GM21381 (cell line): ENCODE measurements at regions not wholly inside any gene's neighbourhood (a gene's known extent, or its start where the extent isn't known, plus 50 kb on each side); places are given as distances from the start of the nearest gene placed in this dataset.
"Not testable (repeated sequence)": the region's sequence is repeated elsewhere in the genome, so short reads cannot be mapped to it uniquely, and the experiment has no call there.

Experiments
- ATAC-seq: cut with Tn5 transposase; IDR thresholded peaks from one replicate; pipeline ENCODE4 v1.9.1; 2021; ENCODE audit warnings: mild to moderate bottlenecking, moderate library complexity; ENCODE audit not compliant: unreplicated experiment

DNA sequence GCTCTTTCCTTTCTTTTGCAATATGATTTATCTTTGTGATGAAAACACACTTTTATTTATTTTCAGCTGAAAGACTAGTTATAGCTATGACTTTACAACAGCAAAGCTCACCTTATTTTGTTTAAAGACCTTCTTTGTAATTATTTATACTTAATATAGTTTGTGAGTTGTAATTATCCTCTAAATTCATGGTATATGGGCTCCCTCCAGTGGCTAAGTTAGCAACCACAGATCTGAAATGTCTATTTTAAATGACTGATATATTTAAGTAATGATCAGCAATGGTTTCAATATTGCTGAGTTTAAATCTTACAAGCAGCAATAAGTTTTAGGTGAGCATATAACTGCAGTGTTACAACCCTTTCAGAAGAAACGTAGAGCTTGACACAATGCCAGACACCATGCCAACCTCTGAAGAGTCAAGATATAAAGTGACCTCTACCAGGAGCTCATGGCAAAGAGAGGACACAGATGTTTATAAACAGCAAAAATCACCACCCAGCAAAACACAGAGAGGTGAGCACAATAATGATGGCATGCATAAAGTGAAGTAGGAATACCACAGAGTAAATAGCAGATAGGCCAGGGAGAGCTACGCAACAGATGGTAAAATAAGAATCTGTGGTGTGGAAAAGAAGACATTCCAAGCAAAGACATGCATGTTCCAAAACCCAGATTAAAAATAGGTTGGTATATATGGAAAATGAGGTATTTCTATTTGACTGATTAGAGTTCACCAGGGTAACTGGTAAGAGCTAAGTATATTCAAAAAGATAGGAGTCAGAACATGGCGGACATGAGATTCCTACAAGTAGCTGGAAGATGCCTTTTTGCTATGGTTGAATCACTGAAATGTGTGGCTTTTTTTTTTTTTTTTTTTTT is 143.7 kb upstream of the ZNF385D start:
- no peak for ATAC-seq

DNA sequence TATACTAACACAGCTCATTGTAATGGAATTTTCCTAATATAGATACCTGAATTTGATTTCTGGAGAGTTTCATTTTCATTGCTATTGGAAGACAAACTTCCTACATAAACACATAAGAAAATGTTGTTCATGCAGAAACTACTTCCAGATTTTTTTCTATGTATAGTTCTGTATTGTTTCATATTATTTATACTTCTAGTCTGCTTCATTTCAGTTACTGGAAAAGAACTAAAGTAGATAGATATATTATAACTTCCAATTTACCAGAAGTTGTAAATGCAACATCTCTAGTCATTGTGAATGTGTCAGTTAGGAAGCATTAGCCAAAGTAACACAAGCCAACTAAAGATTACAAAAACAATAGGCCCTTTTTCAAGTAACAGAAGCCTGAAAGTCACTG is 147.3 kb upstream of the ZNF385D start:
- no peak for ATAC-seq

DNA sequence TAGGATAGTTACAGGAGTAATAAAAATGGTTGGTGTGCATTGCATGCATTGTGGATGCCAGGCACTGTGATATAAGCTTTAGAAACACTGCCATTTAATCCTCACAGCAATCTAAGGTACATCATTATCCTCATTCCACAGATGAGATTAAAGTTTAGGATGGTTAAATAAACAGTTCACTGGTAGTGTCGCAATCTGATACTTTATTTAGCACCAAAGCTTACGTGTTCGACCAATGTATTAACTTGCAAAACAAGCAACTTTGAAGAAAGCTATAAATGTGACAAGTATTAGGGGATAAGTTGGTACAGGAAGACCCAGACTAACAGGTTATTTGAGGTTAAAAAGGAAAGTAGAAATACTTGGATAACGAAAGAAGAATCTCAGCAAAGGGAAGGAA is 150.5 kb upstream of the ZNF385D start:
- ATAC-seq, result no peak

DNA sequence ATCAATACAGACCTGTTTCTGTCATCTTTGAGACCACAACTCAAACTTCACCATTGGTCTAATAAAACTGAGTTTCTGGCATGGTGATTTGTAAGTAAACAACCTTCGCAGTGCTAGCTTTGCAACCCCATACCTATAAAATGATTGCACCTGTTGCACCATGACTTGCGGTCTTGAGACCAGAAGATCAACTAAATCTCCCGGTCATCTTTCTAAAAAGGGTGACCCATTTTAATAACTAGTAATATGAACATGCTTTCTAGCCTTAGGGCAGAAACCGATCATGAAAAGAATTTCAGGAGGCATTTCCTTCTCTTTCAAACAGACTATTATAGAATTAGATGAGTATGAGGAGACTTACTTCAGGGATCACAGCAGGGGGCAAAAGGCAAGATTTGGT is 151.9 kb upstream of the ZNF385D start:
- ATAC-seq, result no peak

DNA sequence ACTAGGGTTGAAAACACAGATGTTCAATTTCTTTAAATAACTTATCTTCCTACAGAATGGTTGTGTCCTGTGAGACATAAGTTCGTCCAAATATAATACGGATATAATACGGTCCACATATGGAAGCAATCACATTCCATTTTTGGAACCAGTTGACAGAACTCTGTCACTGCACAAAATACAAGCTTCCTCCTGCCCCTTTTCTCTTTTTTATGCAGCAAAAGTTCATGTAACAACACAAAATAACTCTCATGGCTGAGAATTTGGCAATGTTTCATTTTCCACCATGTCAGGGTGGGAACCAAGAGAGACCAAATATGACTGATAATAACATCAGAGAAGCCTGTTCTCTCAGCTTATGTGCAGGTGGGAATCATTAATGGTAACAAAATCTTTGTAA is 158.1 kb upstream of the ZNF385D start:
- no peak for ATAC-seq

DNA sequence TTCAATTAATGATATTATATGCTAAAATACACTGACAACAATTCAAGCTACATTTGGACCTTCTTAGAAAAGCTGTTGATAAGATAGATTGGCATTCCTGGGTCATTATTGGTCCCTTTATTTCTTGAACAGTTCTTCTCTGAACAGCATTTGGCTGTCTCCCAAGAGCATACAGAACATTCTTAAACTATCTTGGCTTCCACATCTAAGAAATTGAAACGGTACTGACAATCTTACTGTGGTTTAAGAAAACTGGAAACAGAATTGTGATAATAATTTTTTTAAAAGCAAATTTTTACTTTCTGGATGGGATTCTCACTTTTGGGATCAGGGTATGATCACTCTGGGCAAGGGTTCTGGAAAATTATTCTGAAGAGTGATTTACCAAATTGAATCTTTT is 161.7 kb upstream of the ZNF385D start:
- no peak for ATAC-seq

DNA sequence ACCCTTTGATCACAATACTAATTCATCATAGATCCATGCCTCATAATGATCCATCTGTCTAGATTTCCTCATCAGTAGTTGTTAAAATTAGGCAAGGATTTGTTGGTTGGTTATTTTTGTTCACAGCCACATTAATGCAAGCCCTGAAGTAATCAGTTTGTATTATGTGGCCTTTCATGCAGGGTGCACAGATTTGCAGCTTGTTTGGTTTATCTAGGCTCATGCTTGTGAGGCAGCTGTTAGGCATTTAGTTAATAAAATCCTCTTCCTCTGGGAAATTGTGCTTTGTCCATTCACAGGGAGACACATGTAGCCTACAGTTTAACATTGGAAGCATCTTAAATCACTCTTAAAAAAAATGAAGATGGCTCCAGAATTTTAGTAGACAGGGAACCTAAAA is 162.8 kb upstream of the ZNF385D start:
- no peak for ATAC-seq

DNA sequence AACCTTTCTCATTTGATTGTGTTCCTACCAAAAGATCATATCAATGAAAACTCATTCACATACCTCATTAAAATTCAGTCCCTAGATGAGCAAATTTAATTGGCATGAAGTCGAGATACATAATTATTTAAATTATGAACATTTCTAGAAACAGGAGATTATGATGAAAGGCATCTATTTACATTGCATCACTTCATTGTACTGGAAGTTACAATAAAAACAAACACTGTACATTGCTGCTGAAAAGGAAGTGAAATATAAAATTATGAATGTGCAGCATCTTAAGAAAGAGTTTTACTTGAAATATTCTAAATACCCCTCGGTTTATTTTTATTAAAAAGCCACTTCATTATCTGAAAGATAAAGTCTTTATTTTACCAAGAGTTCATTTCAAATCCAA is 163.4 kb upstream of the ZNF385D start:
- no peak for ATAC-seq

DNA sequence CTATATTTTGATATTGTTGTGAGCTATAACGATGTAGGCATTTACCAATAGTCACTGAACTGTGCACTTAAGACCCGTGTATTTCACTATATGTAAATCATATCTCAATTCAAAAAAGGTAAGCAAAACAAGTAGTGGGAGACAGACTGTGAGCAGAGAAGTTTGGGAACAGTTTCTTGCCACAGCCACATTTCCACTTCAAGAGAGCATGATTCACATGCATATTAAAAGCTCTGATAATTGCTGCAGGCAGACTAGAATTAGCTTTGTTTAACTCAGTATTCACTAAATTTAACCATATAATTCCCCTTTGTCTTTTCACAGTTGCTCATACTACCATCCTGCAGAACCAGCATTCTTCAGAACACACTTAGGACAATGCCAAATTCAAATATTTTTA is 168.4 kb upstream of the ZNF385D start:
- ATAC-seq, result no peak

DNA sequence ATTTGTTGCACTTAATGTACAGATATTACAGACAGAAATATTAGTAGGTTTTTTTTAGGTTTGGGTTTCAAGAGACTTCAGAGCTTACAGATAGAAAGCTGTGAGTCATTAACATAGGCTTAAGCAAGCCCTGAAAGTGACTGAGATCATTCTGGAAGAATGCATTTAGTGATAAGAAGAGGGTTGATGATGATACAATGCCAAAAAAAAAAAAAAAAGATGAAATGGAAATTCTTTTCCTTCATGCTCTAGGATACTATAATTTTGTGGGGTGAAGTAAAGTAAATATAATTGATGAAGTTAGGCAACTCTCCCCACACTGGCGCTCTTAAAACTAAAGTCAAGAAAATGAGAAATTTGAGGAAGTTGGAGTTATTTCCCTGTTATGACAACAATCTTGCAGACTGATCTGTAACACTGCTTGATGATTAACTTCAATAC is 169.4 kb upstream of the ZNF385D start:
- ATAC-seq, result no peak

DNA sequence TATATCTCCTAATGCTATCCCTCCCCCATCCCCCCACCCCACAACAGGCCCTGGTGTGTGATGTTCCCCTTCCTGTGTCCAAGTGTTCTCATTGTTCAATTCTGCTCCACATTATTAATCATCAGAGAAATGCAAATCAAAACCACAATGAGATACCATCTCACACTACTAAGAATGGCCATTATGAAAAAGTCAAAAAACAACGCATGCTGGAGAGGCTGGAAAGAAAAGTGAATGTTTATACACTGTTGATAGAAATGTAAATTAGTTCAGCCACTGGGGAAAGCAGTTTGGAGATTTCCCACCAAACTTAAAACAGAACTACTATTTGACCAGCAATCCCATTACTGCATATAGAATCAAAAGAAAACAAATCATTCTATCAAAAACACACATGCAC is 172.1 kb upstream of the ZNF385D start:
- ATAC-seq, result not testable (repeated sequence)

DNA sequence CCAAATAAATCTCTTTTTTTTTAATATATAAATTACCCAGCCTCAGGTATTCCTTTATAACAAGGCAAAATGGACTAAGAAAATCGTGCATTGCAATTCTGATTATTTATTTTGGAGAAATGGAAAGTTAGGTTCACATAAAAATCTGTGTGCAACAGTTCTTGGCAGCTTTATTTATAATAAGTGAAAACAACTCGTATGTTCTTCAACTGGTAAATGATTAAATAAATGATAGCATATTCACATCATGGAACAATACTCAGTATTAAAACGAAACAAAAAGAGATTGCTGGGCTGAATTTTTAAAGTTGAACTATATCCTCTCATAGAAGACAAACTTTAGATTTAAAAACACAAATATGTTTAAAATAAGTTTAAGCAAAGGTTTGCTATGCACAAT is 176.3 kb upstream of the ZNF385D start:
- ATAC-seq, result no peak

DNA sequence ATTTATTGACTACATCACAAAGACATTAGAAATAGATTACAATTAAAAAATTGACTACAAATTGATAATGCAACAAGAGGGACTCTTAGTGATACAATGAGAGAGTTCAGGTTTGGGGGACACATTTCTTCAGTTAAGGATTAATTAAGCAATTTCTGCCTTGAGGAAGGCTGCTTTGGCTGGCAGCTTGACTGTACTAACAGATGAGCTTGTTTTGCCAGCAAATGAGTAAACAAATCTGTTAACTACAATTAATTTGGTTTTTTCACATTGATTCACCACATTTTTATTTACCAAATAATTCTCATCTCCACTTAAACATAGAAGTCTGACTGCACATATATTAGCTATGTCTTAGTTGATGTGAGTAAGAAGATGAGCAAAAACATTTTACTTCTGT is 183.6 kb upstream of the ZNF385D start:
- ATAC-seq, result no peak

DNA sequence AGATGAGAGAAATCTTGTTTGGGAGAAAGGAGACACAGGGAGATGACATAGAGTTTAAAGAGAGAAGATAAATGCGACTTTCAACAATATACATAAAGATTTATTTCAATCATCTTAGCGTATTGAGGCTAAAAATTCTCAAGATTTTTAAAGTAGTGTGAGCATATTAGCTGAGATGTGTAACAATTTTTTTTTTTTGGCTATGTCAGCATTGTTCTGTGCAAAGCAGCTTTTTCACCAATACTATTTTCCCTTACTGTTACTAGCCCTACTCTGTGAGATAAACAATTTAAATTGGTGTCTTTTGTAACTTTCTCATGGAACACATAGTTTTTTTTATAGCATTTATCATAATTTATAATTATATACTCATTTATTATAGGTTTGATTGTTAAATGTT is 185.2 kb upstream of the ZNF385D start:
- ATAC-seq, result no peak

DNA sequence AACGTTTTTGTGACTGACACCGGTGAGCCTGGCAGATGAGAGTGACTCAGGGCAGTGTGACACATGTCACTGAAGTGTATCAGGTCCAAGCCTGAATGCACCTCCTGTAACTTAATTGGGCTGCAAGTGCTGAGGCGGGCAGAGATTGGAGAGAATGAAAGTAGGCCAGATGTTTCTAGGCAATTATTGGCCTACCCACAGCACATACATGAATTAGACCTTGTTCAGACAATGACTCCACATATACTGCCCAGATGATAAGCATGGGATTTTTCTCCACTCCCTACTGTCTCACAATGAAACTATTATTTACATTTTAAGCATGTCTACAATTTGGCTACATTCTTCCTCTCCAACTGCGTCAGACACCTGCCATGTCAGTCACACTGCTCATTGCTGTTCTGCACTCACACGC is 187.3 kb upstream of the ZNF385D start:
- ATAC-seq, result no peak

DNA sequence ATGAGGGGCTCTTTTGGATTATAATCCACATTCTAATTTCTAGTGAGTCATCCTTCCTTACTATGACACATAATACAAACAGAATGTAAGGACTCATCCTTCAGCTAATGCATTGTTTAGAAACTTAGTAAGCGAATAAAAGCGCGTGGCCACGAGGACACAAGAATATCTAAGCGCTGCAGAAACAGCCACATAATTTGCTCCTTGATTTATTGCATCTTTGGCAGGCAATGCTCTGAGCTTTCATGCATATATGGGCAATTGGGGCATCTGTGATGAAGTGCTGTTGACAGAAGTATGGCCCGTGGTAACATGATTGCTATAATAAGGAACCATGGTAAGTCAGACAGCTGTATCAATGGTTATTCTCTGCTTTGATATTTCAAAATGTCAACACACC is 191.3 kb upstream of the ZNF385D start:
- ATAC-seq, result no peak

DNA sequence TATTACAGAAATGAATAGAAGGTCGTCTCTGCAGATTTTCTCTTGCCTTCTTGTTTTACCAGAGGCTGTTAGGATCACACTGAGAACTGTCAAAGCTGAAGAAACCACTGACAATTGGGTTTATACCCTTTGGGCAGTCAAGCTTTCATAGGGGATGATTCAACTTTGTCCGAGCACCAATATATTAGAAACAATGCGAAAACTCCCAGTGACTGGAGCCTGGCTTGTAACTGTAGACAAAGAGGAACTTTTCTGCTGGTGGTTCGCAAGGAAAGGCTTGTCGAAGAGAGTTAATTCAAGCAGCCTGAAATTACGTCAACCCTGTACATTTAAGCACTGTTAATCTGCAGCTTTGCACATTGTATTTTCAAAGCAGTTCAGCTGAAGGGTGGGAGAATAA is 193.2 kb upstream of the ZNF385D start:
- no peak for ATAC-seq

DNA sequence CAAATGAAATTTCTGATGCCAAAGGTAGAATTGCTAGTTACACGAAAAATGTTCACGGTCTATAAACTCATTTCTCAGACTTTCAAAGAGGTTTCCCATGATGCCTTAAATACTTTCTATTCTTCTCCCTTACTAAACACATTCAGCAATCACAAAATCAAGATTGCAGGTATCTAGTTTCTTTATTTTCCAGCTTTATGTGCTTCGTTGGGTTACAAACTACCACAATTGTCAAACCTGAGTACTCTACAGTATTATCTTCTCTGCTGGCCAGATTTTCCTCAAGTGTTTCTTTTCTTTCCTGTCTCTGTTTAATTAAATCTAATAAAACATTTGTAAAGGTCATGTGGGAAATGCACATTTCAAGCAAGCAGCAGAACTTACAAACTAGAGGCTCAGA is 201.8 kb upstream of the ZNF385D start:
- ATAC-seq, result no peak

DNA sequence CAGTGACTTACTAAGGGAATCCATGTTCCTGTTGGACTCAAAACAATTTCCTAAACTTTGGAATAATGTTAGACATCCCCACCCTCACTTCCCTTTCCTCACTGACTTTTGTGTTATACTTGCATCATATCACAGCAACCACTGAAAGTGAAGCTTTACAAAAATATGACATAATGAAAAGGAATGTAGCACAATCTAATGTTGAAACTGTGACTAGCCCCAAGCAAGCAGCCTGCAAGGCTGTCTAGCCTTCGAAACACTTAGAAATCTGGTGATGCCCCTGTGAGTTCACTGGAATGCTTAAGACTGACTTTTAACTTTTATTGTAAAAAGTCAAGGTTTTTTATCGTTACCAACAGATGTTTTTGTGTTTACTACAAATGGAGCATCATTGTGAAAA is 203.7 kb upstream of the ZNF385D start:
- ATAC-seq, result no peak

DNA sequence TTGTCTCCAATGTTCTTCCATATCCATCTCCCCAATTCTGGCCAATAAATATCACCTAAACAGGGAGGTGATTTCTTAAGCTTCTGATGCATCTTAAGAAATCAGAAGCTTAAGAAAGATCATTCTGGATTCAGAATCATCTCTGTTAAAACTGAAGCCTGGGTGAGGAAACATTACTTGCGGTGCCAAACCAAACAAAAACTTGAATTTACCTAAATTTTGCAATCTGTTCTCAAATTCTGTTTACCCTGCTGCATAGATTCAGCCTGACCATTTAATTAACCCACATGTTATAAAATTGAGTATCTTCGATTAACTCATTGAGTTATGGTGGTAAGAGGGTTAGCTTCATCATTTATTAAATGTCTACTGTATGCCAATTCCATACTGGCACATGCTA is 204.4 kb upstream of the ZNF385D start:
- ATAC-seq, result no peak

DNA sequence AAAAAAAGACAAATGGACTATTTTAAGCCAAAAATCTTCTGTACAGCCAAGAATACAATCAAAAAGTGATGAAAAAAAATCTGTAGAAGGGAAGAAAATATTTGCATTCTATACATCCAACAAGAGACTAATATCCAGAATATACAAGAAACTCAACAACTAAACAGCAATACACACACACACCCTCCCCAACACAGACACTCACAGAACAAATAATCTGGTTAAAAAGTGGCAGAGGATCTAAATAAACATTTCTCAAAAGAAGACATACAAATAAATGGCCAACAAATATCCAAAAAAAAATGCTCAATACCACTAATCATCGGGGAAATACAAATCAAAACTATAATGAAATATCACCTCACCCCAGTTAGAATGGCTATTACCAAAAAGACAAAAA is 209.0 kb upstream of the ZNF385D start:
- ATAC-seq, result no peak

DNA sequence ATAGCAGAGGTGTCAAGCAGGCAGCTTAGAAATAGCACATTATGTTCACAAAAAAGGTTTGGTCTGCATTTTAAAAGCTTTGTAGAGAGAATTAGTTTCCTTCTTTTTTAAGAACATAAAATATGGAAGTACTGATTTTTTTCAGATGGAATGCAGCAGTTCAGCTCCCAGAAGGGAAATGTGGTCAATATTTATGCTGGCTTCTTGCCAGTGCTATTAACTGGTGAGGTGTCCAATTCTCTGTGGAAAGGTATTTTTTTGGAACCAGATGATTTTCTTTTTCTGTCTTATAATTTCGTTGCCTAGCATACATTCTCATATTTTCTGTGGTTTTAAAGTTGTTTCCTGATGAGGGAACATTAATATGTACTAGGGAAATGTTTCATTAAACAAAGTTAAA is 211.4 kb upstream of the ZNF385D start:
- no peak for ATAC-seq

DNA sequence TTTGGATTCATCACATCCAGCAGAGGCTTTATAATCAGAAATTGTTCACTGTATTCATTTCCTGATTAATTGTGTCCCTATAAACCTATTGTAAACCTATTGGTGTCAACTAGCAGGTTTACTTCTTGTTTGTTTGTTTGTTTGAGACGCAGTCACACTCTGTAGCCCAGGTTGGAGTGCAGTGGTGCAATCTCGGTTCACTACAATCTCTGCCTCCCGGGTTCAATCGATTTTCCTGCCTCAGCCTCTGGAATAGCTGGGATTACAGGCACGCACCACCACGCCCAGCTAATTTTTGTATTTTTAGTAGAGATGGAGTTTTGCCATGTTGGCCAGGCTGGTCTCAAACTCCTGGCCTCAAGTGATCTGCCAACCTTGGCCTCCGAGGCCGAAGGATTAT is 215.4 kb upstream of the ZNF385D start:
- not testable (repeated sequence) for ATAC-seq
